SH-SY5Y (cell line): ENCODE measurements at regions not wholly inside any gene's neighbourhood (a gene's known extent, or its start where the extent isn't known, plus 50 kb on each side); places are given as distances from the start of the nearest gene placed in this dataset.

ENCODE experiments used
- GATA2 ChIP-seq: IDR thresholded peaks from 2 replicates; pipeline ENCODE4 v1.6.1; 2011; ENCODE audit warnings: mild to moderate bottlenecking, low read depth, low read length
- GATA3 ChIP-seq: IDR thresholded peaks from 2 replicates; pipeline ENCODE4 v1.6.1; 2011; ENCODE audit warnings: low read depth, mild to moderate bottlenecking, low read length, moderate library complexity

DNA sequence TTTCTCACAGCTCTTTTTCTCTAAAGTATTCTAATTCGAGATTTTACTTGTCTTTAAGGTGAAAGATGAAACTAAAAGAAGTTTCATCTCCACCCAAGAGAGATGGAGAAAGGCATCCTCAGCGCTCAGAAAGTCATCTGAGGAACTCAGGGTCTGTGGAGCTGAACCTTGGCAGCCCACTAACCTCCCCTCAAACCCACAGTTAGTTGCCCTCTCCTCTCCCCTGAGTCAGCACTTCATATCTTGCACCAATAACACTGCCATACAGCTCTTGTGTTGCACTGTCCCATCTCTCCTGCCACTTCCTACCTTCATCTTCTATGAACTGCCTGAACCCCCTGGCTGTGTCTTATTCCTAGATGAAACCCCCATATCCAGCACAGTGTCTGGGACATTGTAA lies 184.8 kb downstream of the RAB28 start:
- TF ChIP-seq GATA2 (no peak), GATA3 (no peak)
